ENCODE measurements at regions not wholly inside any gene's neighbourhood (a gene's known extent, or its start where the extent isn't known, plus 50 kb on each side); places are given as distances from the start of the nearest gene placed in this dataset.
A peak's percentile ranks its signal among the peaks of the same experiment; 100 is the strongest.
"Not testable (repeated sequence)": the region's sequence is repeated elsewhere in the genome, so short reads cannot be mapped to it uniquely, and the experiment has no call there.

DNA sequence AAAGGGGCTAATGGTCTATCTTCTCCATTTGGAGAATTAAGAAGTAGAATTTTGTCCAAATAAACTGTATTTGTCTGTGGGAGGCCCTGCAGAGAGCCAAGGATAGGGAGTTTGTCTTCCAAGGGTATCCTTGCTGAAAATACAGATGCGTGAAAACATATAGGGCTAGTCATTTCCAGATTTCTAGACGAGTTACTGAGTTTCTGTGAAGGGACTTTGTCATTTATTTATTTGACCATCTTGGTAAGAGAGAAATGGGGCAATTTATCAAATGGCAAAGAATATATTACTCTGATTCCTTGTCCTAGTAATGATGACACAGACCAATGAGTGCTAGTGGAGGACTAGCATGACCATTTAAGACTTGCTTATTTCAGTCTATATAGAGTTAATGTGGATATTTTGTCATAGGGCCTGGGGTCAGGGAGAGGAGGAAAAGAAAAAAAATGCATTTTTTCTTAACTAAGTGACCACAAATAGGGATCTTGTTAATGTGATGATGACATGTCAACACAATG, 376.6 kb upstream of the ONECUT1 start:
- no peak for DNase-seq (ENCODE audit: low spot score)
- in situ Hi-C loops (cut with HindIII; ENCODE audit: low sequenced_read_pairs) = no loop called here

DNA sequence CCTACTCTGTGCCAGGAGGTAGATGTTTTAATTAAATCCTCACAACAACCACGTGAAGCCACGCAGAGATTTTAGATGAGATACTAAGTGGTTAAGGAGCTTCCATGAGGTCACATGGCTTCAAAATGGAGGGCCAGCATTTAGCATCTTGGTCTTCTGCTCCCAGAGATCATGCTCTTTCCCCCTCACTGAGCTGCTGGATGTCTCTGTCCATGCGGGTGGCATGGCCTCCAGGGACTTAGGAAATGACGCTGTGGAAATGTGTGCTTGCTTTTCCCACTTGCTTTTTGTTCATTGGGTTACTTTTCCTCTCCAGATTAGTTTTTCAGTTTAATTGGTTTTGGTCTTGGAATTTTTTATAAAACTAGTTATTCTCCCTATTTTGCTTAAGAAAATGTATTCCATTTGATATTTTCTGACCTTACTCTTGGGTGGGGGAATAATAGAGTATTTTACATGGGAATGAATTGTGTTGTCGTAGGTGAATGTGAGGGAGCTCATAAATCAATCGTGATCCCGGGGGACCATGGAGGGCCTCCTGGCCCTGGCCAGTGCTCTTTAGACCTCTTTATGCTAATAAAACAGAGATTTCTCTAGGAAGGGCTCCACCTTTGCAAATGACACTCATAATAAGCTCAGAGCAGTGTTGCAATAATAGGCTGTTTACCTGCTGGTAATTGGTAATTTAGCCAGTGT, 376.0 kb upstream of the ONECUT1 start:
- in situ Hi-C loops (cut with HindIII; ENCODE audit: low sequenced_read_pairs) = no loop called here
- no peak for DNase-seq (ENCODE audit: low spot score)

DNA sequence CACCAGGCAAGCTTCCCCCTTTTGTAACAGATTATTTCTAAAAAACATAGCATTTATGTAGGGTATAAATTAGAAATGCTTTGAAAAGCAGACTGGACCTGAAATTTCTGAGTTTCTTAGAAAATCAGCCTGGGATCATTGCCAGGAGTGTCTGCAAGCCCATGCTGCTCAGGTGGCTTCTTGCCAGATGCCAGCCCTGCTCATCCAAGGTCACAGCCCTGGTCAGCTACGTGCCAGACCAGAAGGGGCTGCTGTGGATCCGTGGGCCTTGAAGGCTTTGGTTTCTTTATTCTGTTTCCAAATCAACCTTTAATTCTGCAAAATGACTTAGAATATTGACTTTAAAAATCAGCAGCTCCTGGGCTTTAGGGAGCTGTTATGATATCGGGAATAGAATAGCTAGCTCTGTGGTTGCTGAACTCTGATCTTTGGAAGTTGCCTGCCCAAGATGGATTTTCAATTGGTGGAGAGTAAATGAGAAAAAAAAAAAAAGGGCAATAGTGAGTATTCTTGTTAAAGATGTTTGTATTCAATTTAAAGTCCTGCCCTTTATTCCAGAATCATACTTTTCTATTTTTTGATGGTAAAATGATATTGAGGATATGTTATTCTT, 370.1 kb upstream of the ONECUT1 start:
- peak; percentile 9 for DNase-seq (ENCODE audit: low spot score)

GRCh38 chr15:53159458-53159857, 369.3 kb upstream of the ONECUT1 start:
- in situ Hi-C loops (cut with HindIII; ENCODE audit: low sequenced_read_pairs) = no loop called here
- no peak for DNase-seq (ENCODE audit: low spot score)

More for the DNA sequence above, 370.1 kb upstream of the ONECUT1 start:
- in situ Hi-C loops (cut with HindIII; ENCODE audit: low sequenced_read_pairs) = no loop called here

- in situ Hi-C loops (cut with HindIII; ENCODE audit: low sequenced_read_pairs) = no loop called here
- no peak for DNase-seq (ENCODE audit: low spot score)
Measured at GRCh38 chr15:53158995-53159394, 368.9 kb upstream of the ONECUT1 start.

GRCh38 chr15:53133255-53133850, 343.2 kb upstream of the ONECUT1 start:
- in situ Hi-C loops (cut with HindIII; ENCODE audit: low sequenced_read_pairs) = no loop called here
- DNase-seq (ENCODE audit: low spot score) = no peak

DNA sequence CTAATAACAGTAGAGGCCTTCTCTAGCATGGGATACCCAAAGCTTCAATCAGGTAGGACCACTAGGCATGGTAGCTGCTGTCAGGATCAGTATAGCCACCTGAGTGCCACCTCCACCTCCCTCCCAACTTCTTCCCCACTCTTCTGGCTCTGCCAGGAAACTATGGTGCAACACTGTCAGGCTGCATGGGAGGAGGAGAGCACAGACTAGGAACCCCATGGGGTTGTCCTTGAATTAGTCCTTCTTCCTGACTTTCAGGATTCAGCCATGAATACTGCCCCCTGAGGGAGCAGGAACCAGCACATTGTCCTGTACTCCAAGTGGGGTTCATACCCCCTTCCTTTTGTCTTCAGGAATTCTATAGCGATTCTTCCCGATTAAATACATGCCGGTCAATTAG, 340.8 kb upstream of the ONECUT1 start:
- in situ Hi-C loops (cut with HindIII; ENCODE audit: low sequenced_read_pairs) = no loop called here
- no peak for DNase-seq (ENCODE audit: low spot score)

DNA sequence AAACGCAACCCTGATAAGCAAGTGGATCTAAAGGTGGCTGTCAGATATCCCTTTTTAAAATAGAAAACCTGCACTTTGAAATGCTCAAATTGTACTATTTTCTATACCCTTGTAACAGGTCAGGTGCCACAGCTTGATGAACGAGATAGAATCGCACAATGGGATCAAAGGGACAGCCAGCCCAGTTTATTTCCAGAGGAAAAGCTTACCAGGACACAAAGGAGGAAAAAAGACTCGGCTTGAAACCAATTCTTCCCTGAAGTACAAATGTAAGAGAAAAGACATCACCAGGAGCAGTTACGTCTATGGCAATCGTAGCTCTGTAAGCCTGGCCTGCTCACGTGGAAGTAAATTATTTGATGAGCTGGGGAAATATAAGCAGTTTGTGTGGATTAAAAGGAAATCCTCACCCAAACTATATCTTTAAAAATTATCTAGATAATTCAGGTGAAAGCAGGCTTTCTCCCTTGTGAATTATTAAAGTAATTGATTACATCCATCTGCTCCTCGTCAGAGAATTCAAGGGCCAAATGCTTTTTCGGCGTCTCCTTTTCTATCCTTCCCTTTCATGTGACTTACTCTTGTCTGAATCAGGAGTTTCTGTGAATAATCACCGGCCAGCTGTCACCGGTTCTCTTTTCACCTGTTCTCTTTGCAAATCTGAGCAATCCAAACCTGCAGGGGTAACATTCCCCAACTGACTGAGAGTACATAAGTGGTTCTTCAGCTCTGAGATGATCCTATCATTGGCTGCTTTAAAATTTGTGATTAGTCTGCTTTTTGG, 339.2 kb upstream of the ONECUT1 start:
- in situ Hi-C loops (cut with HindIII; ENCODE audit: low sequenced_read_pairs) = no loop called here
- DNase-seq (ENCODE audit: low spot score) = peak; percentile 5

- in situ Hi-C loops (cut with HindIII; ENCODE audit: low sequenced_read_pairs) = no loop called here
- no peak for DNase-seq (ENCODE audit: low spot score)
Measured at GRCh38 chr15:53128652-53129051, 338.5 kb upstream of the ONECUT1 start.

GRCh38 chr15:53126144-53126543, 336.0 kb upstream of the ONECUT1 start:
- DNase-seq (ENCODE audit: low spot score) = no peak
- in situ Hi-C loops (cut with HindIII; ENCODE audit: low sequenced_read_pairs) = no loop called here

DNA sequence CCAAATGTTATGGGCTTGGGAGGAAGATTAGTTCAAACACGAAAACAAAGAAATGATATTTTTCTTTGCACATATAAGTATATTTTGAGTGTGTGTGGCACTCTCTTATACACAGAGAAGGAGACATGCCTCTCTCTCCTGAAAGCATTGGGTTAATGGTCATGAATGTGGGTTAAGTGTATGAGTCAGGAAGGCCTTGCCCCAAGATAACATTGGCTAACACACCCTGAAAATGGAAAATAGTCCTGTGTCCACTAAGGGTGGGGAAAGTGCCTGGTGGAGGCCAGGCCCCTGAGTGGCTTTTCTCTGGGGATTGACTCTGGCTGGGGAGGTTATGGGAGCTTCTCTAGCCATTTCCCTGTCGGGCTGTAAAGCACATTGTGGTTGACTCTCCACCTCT, 332.7 kb upstream of the ONECUT1 start:
- in situ Hi-C loops (cut with HindIII; ENCODE audit: low sequenced_read_pairs) = no loop called here

DNA sequence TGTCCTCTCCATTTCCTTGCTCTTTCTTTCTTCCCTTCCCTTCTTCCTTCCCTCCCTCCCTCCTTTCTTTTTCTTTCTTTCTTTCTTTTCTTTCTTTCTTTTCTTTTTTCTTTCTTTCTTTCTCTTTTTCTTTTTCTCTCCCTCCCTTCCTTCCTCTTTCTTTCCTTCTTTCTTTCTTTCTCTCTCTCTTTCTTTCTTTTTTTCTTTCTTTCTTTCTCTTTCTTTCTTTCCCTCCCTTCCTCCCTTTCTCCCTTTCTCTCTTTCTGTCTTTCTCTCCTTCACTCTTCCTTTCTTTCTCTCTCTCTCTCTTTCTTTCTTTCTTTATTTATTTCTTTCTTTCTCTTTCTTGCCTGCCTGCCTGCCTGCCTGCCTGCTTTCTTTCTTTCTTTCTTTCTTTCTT, 326.8 kb upstream of the ONECUT1 start:
- in situ Hi-C loops (cut with HindIII; ENCODE audit: low sequenced_read_pairs); DNase-seq (ENCODE audit: low spot score): not testable (repeated sequence)

More for the DNA sequence above, 332.7 kb upstream of the ONECUT1 start:
- no peak for DNase-seq (ENCODE audit: low spot score)

- no peak for DNase-seq (ENCODE audit: low spot score)
Measured at GRCh38 chr15:53116169-53116568, 326.0 kb upstream of the ONECUT1 start.

DNA sequence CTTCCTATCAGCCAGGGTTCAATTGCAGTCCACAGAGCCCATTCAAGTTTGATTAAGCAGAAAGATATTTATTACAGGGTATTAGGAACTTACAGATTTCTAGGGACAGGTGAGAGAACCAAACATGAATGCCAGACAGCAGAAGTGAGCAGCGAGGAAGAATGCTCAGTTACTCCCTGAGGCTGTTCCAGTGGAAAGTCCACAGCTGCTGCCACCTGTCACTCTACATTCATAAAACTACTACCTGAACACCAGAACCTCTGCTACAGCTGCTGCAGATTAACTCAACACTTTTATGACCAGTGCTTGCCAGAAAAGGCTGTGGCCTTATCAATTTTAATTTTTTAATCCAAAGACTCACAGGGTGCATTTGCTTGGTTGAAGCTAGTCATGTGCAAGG, 325.4 kb upstream of the ONECUT1 start:
- no peak for DNase-seq (ENCODE audit: low spot score)
- in situ Hi-C loops (cut with HindIII; ENCODE audit: low sequenced_read_pairs) = no loop called here

More at GRCh38 chr15:53116169-53116568, 326.0 kb upstream of the ONECUT1 start:
- in situ Hi-C loops (cut with HindIII; ENCODE audit: low sequenced_read_pairs) = no loop called here

- in situ Hi-C loops (cut with HindIII; ENCODE audit: low sequenced_read_pairs) = no loop called here
- DNase-seq (ENCODE audit: low spot score) = no peak
Measured at GRCh38 chr15:53114960-53115359, 324.8 kb upstream of the ONECUT1 start.

- in situ Hi-C loops (cut with HindIII; ENCODE audit: low sequenced_read_pairs) = no loop called here
- no peak for DNase-seq (ENCODE audit: low spot score)
Measured at GRCh38 chr15:53110999-53111398, 320.9 kb upstream of the ONECUT1 start.

- in situ Hi-C loops (cut with HindIII; ENCODE audit: low sequenced_read_pairs) = no loop called here
Measured at GRCh38 chr15:53108319-53108718, 318.2 kb upstream of the ONECUT1 start.

DNA sequence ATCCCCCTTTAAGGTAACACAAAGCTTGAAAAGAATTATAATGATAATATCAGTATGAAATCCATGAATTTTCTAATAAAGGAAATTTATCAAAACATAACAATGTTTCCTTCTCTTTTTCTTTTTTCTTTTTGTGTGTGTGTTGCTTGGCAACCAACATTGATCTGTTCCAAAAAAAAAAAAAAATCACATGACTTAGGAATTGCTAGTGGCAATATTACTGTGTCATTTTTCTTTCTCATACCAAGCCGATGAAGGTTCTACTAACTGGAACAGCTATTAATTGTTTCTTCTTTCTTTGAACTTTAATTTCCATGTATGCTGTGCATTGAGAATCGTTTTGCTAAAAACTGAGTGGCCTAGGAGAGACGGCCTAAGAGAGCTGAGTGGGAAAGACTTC, 317.7 kb upstream of the ONECUT1 start:
- in situ Hi-C loops (cut with HindIII; ENCODE audit: low sequenced_read_pairs) = no loop called here
- DNase-seq (ENCODE audit: low spot score) = no peak

More at GRCh38 chr15:53108319-53108718, 318.2 kb upstream of the ONECUT1 start:
- no peak for DNase-seq (ENCODE audit: low spot score)

- no peak for DNase-seq (ENCODE audit: low spot score)
- in situ Hi-C loops (cut with HindIII; ENCODE audit: low sequenced_read_pairs) = no loop called here
Measured at GRCh38 chr15:53106505-53107286, 316.6 kb upstream of the ONECUT1 start.
